Endothelial cell of umbilical vein (primary cell): ENCODE measurements at regions not wholly inside any gene's neighbourhood (a gene's known extent, or its start where the extent isn't known, plus 50 kb on each side); places are given as distances from the start of the nearest gene placed in this dataset.

Experiments used
- CTCF ChIP-seq, 2 donors: IDR thresholded peaks; 1 replicate in 1 of 2; 2 replicates in 1 of 2; pipeline ENCODE4 v1.5.1; 2011; ENCODE audit warnings: low read length in 2 of 2, mild to moderate bottlenecking in 2 of 2, moderate library complexity in 2 of 2, control low read depth in 1 of 2, inconsistent platforms in 1 of 2, low read depth in 1 of 2; ENCODE audit not compliant: insufficient read depth in 1 of 2; ENCODE audit errors: extremely low read depth in 1 of 2
- EZH2 ChIP-seq: IDR thresholded peaks from 2 replicates; pipeline ENCODE4 v1.6.1; 2012; ENCODE audit warnings: borderline replicate concordance, low read depth, mild to moderate bottlenecking, moderate library complexity, low read length, inconsistent platforms; ENCODE audit not compliant: severe bottlenecking
- JUN ChIP-seq: IDR thresholded peaks from 2 replicates; pipeline ENCODE4 v1.6.1; 2011; ENCODE audit warnings: borderline replicate concordance, low read depth; ENCODE audit not compliant: insufficient read length, insufficient read depth
- MAX ChIP-seq: IDR thresholded peaks from 2 replicates; pipeline ENCODE4 v1.6.1; 2011; ENCODE audit not compliant: insufficient read depth, insufficient read length
- POLR2A ChIP-seq: IDR thresholded peaks from 2 replicates; pipeline ENCODE4 v1.6.1; 2012; ENCODE audit warnings: low read depth, mild to moderate bottlenecking, control low read depth, low read length
- POLR2AphosphoS5 ChIP-seq: IDR thresholded peaks from 2 replicates; pipeline ENCODE4 v1.6.1; 2012; ENCODE audit warnings: low read depth, mild to moderate bottlenecking, control low read depth, low read length, moderate library complexity; ENCODE audit not compliant: insufficient read depth

- TF ChIP-seq CTCF (IDR thresholded peaks at IDR 0.05; ENCODE audit: extremely low read depth in 1 of 2, insufficient read depth in 1 of 2, low read depth in 1 of 2, low read length in 2 of 2), result no peak
- TF ChIP-seq MAX, result no peak
- no peak for TF ChIP-seq POLR2A
- no peak for TF ChIP-seq POLR2AphosphoS5
- no peak for TF ChIP-seq EZH2
- no peak for TF ChIP-seq JUN
Measured at GRCh38 chr3:81170298-81170697, 591.1 kb downstream of the GBE1 start.
